ENCODE measurements at regions not wholly inside any gene's neighbourhood (a gene's known extent, or its start where the extent isn't known, plus 50 kb on each side); places are given as distances from the start of the nearest gene placed in this dataset.

- no peak for TF ChIP-seq EZH2 (IDR thresholded peaks at IDR 0.05; ENCODE audit: borderline replicate concordance, low read length)
- TF ChIP-seq, protein P1, sequence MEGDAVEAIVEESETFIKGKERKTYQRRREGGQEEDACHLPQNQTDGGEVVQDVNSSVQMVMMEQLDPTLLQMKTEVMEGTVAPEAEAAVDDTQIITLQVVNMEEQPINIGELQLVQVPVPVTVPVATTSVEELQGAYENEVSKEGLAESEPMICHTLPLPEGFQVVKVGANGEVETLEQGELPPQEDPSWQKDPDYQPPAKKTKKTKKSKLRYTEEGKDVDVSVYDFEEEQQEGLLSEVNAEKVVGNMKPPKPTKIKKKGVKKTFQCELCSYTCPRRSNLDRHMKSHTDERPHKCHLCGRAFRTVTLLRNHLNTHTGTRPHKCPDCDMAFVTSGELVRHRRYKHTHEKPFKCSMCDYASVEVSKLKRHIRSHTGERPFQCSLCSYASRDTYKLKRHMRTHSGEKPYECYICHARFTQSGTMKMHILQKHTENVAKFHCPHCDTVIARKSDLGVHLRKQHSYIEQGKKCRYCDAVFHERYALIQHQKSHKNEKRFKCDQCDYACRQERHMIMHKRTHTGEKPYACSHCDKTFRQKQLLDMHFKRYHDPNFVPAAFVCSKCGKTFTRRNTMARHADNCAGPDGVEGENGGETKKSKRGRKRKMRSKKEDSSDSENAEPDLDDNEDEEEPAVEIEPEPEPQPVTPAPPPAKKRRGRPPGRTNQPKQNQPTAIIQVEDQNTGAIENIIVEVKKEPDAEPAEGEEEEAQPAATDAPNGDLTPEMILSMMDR (IDR thresholded peaks at IDR 0.05; ENCODE audit: low read length): no peak
These were observed 234.8 kb upstream of the FOXN3 start for GRCh38 chr14:89651805-89652204.

All from OCI-LY1 (cell line).